AG09309 (cell line): ENCODE measurements at regions not wholly inside any gene's neighbourhood (a gene's known extent, or its start where the extent isn't known, plus 50 kb on each side); places are given as distances from the start of the nearest gene placed in this dataset.

Source experiments
- DNase-seq: peaks from one replicate; pipeline ENCODE4 v3.0.0-alpha.2; 2010; ENCODE audit warnings: low read depth
- H3K4me3 ChIP-seq: 2 replicates; pipeline ENCODE4 v1.5.1; 2011; ENCODE audit warnings: mild to moderate bottlenecking, low read depth, low read length, moderate library complexity; ENCODE audit not compliant: control insufficient read depth
- TF ChIP-seq, protein P1 (sequence below): IDR thresholded peaks from 2 replicates; pipeline ENCODE4 v1.5.1; 2011; ENCODE audit warnings: mild to moderate bottlenecking, low read depth, low read length, inconsistent platforms; ENCODE audit not compliant: insufficient read depth, control insufficient read depth; ENCODE audit errors: missing control alignments

DNA sequence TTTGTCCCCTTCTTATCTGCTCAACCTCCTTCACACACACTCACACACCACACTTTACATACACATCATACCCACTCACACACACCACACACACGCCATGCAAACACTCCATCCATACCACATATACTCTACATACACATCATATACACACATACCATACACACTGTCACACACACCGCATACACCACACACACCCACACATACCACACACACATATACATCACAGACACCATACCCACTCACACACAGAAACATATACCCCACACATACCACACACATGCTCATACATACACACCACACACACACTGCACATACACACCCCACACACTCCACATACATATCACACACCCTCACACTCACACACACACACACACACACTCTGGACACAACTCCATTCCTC, 54.3 kb upstream of the ACP3 start:
- H3K4me3 ChIP-seq, result no peak overlapping the region
- TF ChIP-seq, protein P1, sequence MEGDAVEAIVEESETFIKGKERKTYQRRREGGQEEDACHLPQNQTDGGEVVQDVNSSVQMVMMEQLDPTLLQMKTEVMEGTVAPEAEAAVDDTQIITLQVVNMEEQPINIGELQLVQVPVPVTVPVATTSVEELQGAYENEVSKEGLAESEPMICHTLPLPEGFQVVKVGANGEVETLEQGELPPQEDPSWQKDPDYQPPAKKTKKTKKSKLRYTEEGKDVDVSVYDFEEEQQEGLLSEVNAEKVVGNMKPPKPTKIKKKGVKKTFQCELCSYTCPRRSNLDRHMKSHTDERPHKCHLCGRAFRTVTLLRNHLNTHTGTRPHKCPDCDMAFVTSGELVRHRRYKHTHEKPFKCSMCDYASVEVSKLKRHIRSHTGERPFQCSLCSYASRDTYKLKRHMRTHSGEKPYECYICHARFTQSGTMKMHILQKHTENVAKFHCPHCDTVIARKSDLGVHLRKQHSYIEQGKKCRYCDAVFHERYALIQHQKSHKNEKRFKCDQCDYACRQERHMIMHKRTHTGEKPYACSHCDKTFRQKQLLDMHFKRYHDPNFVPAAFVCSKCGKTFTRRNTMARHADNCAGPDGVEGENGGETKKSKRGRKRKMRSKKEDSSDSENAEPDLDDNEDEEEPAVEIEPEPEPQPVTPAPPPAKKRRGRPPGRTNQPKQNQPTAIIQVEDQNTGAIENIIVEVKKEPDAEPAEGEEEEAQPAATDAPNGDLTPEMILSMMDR, result no peak
- DNase-seq, result no peak

DNA sequence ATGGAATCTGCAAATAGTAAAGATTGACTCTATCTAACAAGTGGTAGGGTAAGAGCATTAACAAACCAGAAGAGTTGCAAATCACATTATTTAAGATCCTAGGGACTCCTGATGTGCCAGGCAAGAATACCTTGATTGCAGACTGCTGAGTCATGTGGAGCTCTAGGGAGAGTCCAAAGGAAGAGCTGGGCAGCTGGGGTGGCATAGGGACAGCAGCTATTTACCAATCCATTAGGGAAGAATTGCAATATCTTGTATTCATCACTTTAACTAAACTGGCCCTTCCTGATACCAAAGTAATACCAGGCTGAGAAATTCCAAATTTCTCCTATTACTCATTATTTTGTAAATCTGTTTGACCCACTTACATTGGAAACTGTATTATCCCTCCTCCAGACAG, 52.2 kb upstream of the ACP3 start:
- DNase-seq, result no peak
- TF ChIP-seq, protein P1, result no peak
- H3K4me3 ChIP-seq, result no peak overlapping the region

DNA sequence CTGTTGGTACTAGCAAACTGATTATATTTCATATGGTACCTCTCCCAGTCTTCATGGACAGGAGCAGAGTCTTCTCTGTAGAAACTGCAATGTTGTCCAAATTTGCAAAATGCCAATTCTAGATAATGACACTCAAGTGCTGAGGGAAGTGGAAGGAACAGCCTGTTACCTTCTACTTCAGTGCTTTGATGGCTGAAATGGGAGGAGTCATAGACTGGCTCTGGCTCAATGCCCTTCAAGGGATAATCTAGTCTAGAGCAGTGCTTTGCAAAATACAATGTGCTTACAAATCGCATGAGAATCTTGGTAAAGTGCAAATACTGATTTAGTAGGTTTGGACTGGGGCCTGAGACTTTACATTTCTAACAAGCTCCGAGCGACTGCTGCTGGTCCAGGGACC, 51.7 kb upstream of the ACP3 start:
- TF ChIP-seq, protein P1, result no peak
- no peak overlapping the region for H3K4me3 ChIP-seq
- DNase-seq, result no peak

DNA sequence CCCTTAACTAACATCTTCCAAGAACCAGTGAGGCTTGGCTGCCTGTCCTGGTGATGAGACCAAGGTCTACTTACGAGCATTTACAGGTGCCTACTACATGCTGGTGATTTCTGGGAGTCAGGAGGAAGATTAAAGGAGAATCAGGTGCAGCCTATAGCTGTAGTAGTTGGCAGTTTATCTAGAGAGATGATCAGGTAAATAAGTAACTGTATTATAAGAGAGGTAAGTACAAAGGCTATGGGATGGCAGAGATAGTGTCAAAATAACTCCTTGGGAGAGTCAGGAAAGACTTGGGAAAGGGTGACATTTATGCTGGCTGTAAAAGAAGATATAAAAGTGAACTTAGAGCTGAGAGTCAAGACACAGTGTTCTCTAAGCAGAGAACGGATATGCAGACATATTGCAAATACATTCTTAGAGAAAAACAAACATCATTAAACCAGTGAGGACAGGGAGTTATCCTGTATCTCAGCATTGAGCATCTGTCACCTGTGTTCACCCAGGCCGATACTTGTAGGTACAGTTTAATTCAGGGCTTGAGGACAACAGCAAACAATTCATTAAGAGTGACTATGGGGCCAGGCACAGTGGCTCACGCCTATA, 49.7 kb upstream of the ACP3 start:
- TF ChIP-seq, protein P1, result no peak
- H3K4me3 ChIP-seq, result no peak overlapping the region
- no peak for DNase-seq
